OCI-LY1 (cell line): ENCODE measurements at regions not wholly inside any gene's neighbourhood (a gene's known extent, or its start where the extent isn't known, plus 50 kb on each side); places are given as distances from the start of the nearest gene placed in this dataset.
"Not testable (repeated sequence)": the region's sequence is repeated elsewhere in the genome, so short reads cannot be mapped to it uniquely, and the experiment has no call there.

Experiments
- H2AFZ ChIP-seq: fragments of 200-600 bp; sonication (generic), shearing (Covaris generic); 2 replicates; pipeline ENCODE4 v1.6.0; 2014; ENCODE audit warnings: antibody characterized with exemption, mild to moderate bottlenecking, low read length
- H3F3A ChIP-seq: fragments of 200-600 bp; sonication (generic), shearing (Covaris generic); 2 replicates; pipeline ENCODE4 v1.6.0; 2014; ENCODE audit warnings: mild to moderate bottlenecking, antibody characterized with exemption, low read length, moderate library complexity; ENCODE audit not compliant: insufficient read depth
- H3K27ac ChIP-seq: fragments of 200-600 bp; sonication (generic); 2 replicates; pipeline ENCODE4 v1.5.1; 2014; ENCODE audit warnings: low read length, mixed run types, mild to moderate bottlenecking, low read depth; ENCODE audit not compliant: poor library complexity, severe bottlenecking
- H3K27me3 ChIP-seq: fragments of 200-600 bp; sonication (generic); 2 replicates; pipeline ENCODE4 v1.6.0; 2014; ENCODE audit warnings: antibody characterized with exemption, mild to moderate bottlenecking, low read length, moderate library complexity; ENCODE audit not compliant: insufficient read depth
- H3K36me3 ChIP-seq: fragments of 200-600 bp; sonication (generic); 2 replicates; pipeline ENCODE4 v1.6.1; 2014; ENCODE audit warnings: mild to moderate bottlenecking, antibody characterized with exemption, low read length, moderate library complexity, mixed read lengths; ENCODE audit not compliant: insufficient read depth
- H3K4me1 ChIP-seq: fragments of 200-600 bp; sonication (generic); 2 replicates; pipeline ENCODE4 v1.5.1; 2014; ENCODE audit warnings: mild to moderate bottlenecking, low read length, moderate library complexity; ENCODE audit not compliant: insufficient read depth, severe bottlenecking
- H3K4me2 ChIP-seq: fragments of 200-600 bp; sonication (generic), shearing (Covaris generic); 2 replicates; pipeline ENCODE4 v1.6.1; 2014; ENCODE audit warnings: low read length
- H3K4me3 ChIP-seq: fragments of 200-600 bp; sonication (generic); 2 replicates; pipeline ENCODE4 v1.5.1; 2014; ENCODE audit warnings: low read length, low read depth, mild to moderate bottlenecking, mixed read lengths; ENCODE audit not compliant: poor library complexity, severe bottlenecking
- H3K79me2 ChIP-seq: fragments of 200-600 bp; shearing (Covaris generic); 2 replicates; pipeline ENCODE4 v1.6.1; 2016; ENCODE audit warnings: mixed run types, low read length, mixed read lengths; ENCODE audit not compliant: insufficient read depth
- H3K9ac ChIP-seq: fragments of 200-600 bp; sonication (generic), shearing (Covaris generic); 2 replicates; pipeline ENCODE4 v1.6.1; 2014; ENCODE audit warnings: mild to moderate bottlenecking, low read length, mixed read lengths
- H3K9me2 ChIP-seq: fragments of 200-600 bp; sonication (generic), shearing (Covaris generic); 2 replicates; pipeline ENCODE4 v1.6.1; 2014; ENCODE audit warnings: low read depth, mild to moderate bottlenecking, low read length, mixed read lengths
- H3K9me3 ChIP-seq: fragments of 200-600 bp; shearing (Covaris generic); 2 replicates; pipeline ENCODE4 v1.6.1; 2014; ENCODE audit warnings: low read length, mixed read lengths
- H4K20me1 ChIP-seq: fragments of 200-600 bp; sonication (generic), shearing (Covaris generic); 2 replicates; pipeline ENCODE4 v1.6.0; 2016; ENCODE audit warnings: mild to moderate bottlenecking, low read length; ENCODE audit not compliant: insufficient read depth
- EZH2 ChIP-seq: fragments of 200-600 bp; sonication (generic), shearing (Covaris generic); IDR thresholded peaks from 2 replicates; pipeline ENCODE4 v1.8.0; 2017; ENCODE audit warnings: borderline replicate concordance, mixed run types, mild to moderate bottlenecking, antibody characterized with exemption, low read length, moderate library complexity, mixed read lengths
- TF ChIP-seq, protein P1 (sequence below): fragments of 200-600 bp; sonication (generic), shearing (Covaris generic); IDR thresholded peaks from 2 replicates; pipeline ENCODE4 v1.5.1; 2017; ENCODE audit warnings: mild to moderate bottlenecking, antibody characterized with exemption, low read length, moderate library complexity, mixed read lengths

- no peak overlapping the region for H3K9ac ChIP-seq
- no peaks in the 10 kb centered on the region for H3K27me3 ChIP-seq
- no peaks in the 10 kb centered on the region for H3K9me3 ChIP-seq
- H3F3A ChIP-seq: no peaks in the 10 kb centered on the region
- TF ChIP-seq, protein P1, sequence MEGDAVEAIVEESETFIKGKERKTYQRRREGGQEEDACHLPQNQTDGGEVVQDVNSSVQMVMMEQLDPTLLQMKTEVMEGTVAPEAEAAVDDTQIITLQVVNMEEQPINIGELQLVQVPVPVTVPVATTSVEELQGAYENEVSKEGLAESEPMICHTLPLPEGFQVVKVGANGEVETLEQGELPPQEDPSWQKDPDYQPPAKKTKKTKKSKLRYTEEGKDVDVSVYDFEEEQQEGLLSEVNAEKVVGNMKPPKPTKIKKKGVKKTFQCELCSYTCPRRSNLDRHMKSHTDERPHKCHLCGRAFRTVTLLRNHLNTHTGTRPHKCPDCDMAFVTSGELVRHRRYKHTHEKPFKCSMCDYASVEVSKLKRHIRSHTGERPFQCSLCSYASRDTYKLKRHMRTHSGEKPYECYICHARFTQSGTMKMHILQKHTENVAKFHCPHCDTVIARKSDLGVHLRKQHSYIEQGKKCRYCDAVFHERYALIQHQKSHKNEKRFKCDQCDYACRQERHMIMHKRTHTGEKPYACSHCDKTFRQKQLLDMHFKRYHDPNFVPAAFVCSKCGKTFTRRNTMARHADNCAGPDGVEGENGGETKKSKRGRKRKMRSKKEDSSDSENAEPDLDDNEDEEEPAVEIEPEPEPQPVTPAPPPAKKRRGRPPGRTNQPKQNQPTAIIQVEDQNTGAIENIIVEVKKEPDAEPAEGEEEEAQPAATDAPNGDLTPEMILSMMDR: no peak
- no peak for TF ChIP-seq EZH2
- H3K4me3 ChIP-seq: no peak overlapping the region
- no peak overlapping the region for H2AFZ ChIP-seq
- H3K4me1 ChIP-seq: no peaks in the 10 kb centered on the region
- no peaks in the 10 kb centered on the region for H4K20me1 ChIP-seq
- H3K79me2 ChIP-seq: no peaks in the 10 kb centered on the region
- no peaks in the 10 kb centered on the region for H3K9me2 ChIP-seq
- no peaks in the 10 kb centered on the region for H3K36me3 ChIP-seq
- H3K27ac ChIP-seq: no peak overlapping the region
- H3K4me2 ChIP-seq: no peak overlapping the region
Measured at GRCh38 chr5:99176186-99176585, 247.4 kb upstream of the CHD1 start.

DNA sequence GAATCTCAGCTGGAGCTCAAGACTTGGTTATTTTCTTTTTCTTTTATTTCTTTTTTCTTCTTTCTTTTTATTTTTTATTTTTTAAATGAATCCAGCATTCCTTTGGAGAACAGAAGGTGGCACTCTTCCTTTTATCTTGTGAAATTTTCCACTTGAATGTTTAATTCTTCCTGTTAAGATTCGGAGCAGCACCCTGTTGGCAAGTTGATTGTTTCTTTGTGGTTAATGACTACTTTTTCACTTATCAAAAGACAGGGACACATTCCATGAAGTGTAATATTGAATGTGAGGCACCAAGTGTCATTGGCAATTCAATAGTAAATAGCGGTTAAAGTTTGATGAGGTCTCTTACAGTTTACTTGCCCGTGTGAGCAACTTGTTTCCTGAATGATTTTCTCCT is 240.5 kb upstream of the CHD1 start:
- TF ChIP-seq, protein P1: no peak
- no peak for TF ChIP-seq EZH2
- no peak overlapping the region for H2AFZ ChIP-seq

GRCh38 chr5:99161538-99161937 is 232.7 kb upstream of the CHD1 start:
- not testable (repeated sequence) for H3K4me2 ChIP-seq, H3K4me3 ChIP-seq, H3K27me3 ChIP-seq, H3K79me2 ChIP-seq, H3K36me3 ChIP-seq, H3K27ac ChIP-seq, H3F3A ChIP-seq, H3K9me3 ChIP-seq, H2AFZ ChIP-seq, H4K20me1 ChIP-seq, H3K9me2 ChIP-seq, H3K9ac ChIP-seq, H3K4me1 ChIP-seq

More for the DNA sequence above, 240.5 kb upstream of the CHD1 start:
- Histone ChIP-seq H3K27me3 (no peaks in the 10 kb centered on the region), H3K9me3 (no peaks in the 10 kb centered on the region), H3K79me2 (no peaks in the 10 kb centered on the region), H3F3A (no peaks in the 10 kb centered on the region), H3K9me2 (no peaks in the 10 kb centered on the region), H3K4me3 (no peak overlapping the region), H3K4me2 (no peak overlapping the region), H3K9ac (no peak overlapping the region), H3K4me1 (no peaks in the 10 kb centered on the region), H3K27ac (no peak overlapping the region), H4K20me1 (no peaks in the 10 kb centered on the region), H3K36me3 (no peaks in the 10 kb centered on the region)

GRCh38 chr5:99156688-99157087 is 227.9 kb upstream of the CHD1 start:
- H3K27ac ChIP-seq: no peak overlapping the region
- TF ChIP-seq, protein P1: no peak
- TF ChIP-seq EZH2: no peak
- no peak overlapping the region for H3K4me3 ChIP-seq
- no peaks in the 10 kb centered on the region for H3K27me3 ChIP-seq
- H3K4me1 ChIP-seq: no peaks in the 10 kb centered on the region
- no peaks in the 10 kb centered on the region for H3K9me3 ChIP-seq
- H3K79me2 ChIP-seq: no peaks in the 10 kb centered on the region
- H3K9ac ChIP-seq: no peak overlapping the region
- no peaks in the 10 kb centered on the region for H3K36me3 ChIP-seq
- no peaks in the 10 kb centered on the region for H3F3A ChIP-seq
- H2AFZ ChIP-seq: no peak overlapping the region
- H3K9me2 ChIP-seq: no peaks in the 10 kb centered on the region
- H3K4me2 ChIP-seq: no peak overlapping the region
- H4K20me1 ChIP-seq: no peaks in the 10 kb centered on the region

DNA sequence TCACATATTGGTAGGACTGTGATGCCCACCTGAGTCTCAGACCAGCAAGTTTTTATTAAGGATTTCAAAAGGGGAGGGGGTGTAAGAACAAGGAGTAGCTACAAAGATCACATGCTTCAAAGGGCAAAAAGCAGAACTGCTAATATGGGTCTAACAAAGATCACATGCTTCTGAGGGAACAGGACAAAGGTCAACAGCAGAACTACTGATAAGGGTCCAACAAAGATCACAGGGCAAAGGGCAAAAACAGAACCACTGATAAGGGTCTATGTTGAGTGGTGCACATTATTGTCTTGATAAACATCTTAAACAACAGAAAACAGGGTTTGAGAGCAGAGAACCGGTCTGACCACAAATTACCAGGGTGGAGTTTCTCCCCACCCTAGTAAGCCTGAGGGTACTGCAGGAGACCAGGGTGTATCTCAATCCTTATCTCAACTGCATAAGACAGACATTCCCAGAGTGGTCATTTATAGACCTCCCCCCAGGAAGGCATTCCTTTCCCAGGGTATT is 214.5 kb upstream of the CHD1 start:
- H3K9me2 ChIP-seq, H3K4me3 ChIP-seq, H3K36me3 ChIP-seq, H3K4me1 ChIP-seq, H2AFZ ChIP-seq, H3K4me2 ChIP-seq, H4K20me1 ChIP-seq, H3K9ac ChIP-seq, H3F3A ChIP-seq, H3K27me3 ChIP-seq, H3K9me3 ChIP-seq, H3K79me2 ChIP-seq, H3K27ac ChIP-seq: not testable (repeated sequence)
